Lower lobe of right lung (tissue), 2 donors: ENCODE measurements at regions not wholly inside any gene's neighbourhood (a gene's known extent, or its start where the extent isn't known, plus 50 kb on each side); places are given as distances from the start of the nearest gene placed in this dataset.

ENCODE experiments used
- ATAC-seq, 2 donors: fragments of 200-7000 bp; cut with Tn5 transposase; one replicate each; pipeline ENCODE4 v1.9.1; 2020 to 2022; ENCODE audit warnings: mild to moderate bottlenecking in 2 of 2, moderate library complexity in 2 of 2
- DNase-seq: peaks from one replicate; pipeline ENCODE4 v3.0.0-alpha.2; 2020
- H3K27ac ChIP-seq: fragments of 200-600 bp; one replicate; pipeline ENCODE4 v1.8.0; 2022
- H3K27me3 ChIP-seq: fragments of 200-600 bp; one replicate; pipeline ENCODE4 v1.8.0; 2022; ENCODE audit warnings: low read depth
- H3K36me3 ChIP-seq: fragments of 200-600 bp; one replicate; pipeline ENCODE4 v1.8.0; 2022; ENCODE audit warnings: mild to moderate bottlenecking
- H3K4me1 ChIP-seq: fragments of 200-600 bp; one replicate; pipeline ENCODE4 v1.8.0; 2022
- H3K4me3 ChIP-seq: fragments of 200-600 bp; one replicate; pipeline ENCODE4 v1.8.0; 2022; ENCODE audit warnings: mild to moderate bottlenecking
- H3K9me3 ChIP-seq: fragments of 200-600 bp; one replicate; pipeline ENCODE4 v1.8.0; 2022
- intact Hi-C: fragments of 100-400 bp; cut with DNase I; formaldehyde crosslinking; loops from one replicate; pipeline ENCODE4 v1.11.0; 2022
- TF ChIP-seq, protein P1 (sequence below): fragments of 200-600 bp; IDR thresholded peaks from one replicate; pipeline ENCODE4 v1.8.0; 2022; ENCODE audit warnings: antibody characterized with exemption, mild to moderate bottlenecking
- donor health status: DM: no; HTN: yes; CAD: no; lungs with severe emphysema.

DNA sequence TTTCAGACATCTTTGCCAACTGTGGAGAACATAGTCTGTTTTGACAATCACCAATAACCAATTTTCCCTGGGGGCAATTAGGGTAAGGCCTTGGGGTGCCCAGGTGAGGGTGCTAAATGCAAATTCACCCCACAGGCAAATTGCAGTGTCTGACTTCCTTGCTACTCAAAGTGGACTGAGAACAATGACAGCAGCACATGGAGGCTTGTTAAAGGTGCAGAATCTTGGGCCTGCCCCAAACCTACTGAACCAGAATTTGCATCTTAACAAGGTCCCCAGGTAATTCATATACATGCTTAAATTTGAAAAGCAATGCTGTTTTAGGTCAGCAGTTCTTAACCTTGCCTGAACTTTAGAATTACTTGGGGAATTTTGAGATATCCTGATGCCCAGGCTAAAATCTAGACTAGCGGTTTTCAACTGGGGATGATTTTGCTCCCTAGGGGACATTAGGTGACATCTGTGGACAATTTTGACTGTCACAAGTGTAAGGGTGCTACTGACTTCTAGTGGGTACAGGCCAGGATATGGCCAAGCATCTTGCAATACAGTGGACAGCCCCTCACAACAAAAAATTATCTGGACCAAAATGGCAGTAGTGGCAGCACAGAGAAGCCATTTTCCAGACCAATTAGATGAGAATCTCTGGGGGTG lies 80.2 kb upstream of the GCFC2 start:
- intact Hi-C loops: no loop called here
- DNase-seq (no peak), ATAC-seq (no peak)
- no peaks in the 10 kb centered on the region for H3K9me3 ChIP-seq
- TF ChIP-seq, protein P1, sequence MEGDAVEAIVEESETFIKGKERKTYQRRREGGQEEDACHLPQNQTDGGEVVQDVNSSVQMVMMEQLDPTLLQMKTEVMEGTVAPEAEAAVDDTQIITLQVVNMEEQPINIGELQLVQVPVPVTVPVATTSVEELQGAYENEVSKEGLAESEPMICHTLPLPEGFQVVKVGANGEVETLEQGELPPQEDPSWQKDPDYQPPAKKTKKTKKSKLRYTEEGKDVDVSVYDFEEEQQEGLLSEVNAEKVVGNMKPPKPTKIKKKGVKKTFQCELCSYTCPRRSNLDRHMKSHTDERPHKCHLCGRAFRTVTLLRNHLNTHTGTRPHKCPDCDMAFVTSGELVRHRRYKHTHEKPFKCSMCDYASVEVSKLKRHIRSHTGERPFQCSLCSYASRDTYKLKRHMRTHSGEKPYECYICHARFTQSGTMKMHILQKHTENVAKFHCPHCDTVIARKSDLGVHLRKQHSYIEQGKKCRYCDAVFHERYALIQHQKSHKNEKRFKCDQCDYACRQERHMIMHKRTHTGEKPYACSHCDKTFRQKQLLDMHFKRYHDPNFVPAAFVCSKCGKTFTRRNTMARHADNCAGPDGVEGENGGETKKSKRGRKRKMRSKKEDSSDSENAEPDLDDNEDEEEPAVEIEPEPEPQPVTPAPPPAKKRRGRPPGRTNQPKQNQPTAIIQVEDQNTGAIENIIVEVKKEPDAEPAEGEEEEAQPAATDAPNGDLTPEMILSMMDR: no peak
- no peak overlapping the region for H3K4me3 ChIP-seq
- peaks cover 19% of the 10 kb centered on the region for H3K4me1 ChIP-seq
- H3K27me3 ChIP-seq: no peaks in the 10 kb centered on the region
- H3K27ac ChIP-seq: no peak overlapping the region
- no peaks in the 10 kb centered on the region for H3K36me3 ChIP-seq

DNA sequence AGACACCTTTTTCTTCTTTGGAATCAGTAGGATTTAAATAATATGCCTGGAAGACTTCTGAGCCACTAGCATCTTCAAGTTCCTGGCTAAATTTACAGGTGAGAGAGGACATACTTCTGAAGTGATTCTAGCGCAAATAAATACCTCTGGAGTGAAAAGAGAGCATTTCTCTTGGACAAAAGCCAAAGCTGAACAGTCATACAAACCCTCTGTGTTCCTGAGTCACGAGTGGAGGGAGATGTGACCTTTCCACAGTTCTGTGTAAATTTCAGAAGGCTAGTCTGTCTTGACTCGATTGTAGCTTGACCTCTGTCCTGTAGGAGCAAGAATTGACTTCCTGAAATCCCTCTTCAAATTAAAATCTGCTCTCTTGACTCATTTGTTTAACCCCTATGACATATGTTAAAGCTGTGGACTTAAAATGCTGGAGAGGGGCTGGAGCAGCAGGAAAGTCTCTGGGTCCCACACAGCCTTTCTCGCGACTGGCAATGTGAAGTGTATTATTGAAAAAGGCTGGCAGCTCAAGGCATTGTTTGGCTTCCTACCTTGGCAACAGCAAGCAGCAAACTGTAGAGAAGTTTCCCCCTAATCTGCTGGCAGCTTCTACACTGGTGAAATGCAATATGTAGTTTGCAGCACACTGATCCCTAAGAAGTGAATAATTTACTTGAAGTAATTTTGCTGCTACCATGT lies 79.6 kb upstream of the GCFC2 start:
- DNase-seq (no peak), ATAC-seq (peak; percentile 49 to 54)
- Histone ChIP-seq H3K4me3 (no peak overlapping the region), H3K9me3 (no peaks in the 10 kb centered on the region), H3K4me1 (peaks cover 19% of the 10 kb centered on the region), H3K36me3 (no peaks in the 10 kb centered on the region), H3K27ac (no peak overlapping the region), H3K27me3 (no peaks in the 10 kb centered on the region)
- TF ChIP-seq, protein P1: no peak
- intact Hi-C loops: no loop called here

DNA sequence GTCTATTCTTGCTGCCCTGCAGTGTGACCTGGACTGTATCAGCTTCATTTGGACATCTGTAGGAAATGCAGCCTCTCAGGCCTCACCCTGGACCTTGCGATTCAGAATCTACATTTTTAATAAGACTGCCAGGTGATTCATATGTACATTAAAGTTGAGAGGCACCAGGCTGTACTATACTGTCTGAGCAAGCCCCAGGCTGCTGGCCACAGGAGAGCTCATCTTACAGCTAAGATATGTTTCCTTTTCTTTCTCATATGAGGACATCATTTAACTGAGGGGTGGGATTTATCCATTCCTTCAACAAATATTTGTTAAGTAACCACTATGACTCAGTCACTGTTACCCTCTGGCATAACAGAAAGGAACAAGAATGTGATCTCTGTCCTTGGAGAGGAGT lies 78.2 kb upstream of the GCFC2 start:
- TF ChIP-seq, protein P1: no peak
- Histone ChIP-seq H3K36me3 (no peaks in the 10 kb centered on the region), H3K4me3 (no peak overlapping the region), H3K4me1 (peaks cover 19% of the 10 kb centered on the region), H3K9me3 (no peaks in the 10 kb centered on the region), H3K27ac (no peak overlapping the region), H3K27me3 (no peaks in the 10 kb centered on the region)
- intact Hi-C loops: no loop called here
- ATAC-seq: no peak
- no peak for DNase-seq

DNA sequence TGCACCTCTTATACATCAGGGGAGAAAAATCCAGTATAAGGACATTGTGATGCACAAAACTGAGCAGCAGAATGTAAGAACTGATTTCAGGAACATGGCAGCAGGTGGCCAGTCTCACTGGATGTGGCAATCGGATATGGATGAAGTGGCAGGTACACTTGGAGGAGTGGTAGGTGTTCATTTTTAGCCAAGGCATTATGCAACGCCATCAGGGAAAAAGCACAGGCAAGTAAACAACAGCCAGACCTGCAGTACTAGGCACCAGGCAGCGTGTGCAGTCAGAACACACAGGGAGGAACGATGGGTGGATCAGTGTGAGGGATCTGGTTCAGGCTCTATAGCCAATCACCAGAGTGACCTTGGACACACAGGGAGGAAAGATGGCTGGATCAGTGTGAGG lies 77.4 kb upstream of the GCFC2 start:
- Histone ChIP-seq H3K4me3 (no peak overlapping the region), H3K27ac (no peak overlapping the region), H3K4me1 (peaks cover 19% of the 10 kb centered on the region), H3K27me3 (no peaks in the 10 kb centered on the region), H3K9me3 (no peaks in the 10 kb centered on the region), H3K36me3 (no peaks in the 10 kb centered on the region)
- ATAC-seq: peak; percentile 84 to 87
- TF ChIP-seq, protein P1: no peak
- intact Hi-C loops: no loop called here
- DNase-seq: no peak

DNA sequence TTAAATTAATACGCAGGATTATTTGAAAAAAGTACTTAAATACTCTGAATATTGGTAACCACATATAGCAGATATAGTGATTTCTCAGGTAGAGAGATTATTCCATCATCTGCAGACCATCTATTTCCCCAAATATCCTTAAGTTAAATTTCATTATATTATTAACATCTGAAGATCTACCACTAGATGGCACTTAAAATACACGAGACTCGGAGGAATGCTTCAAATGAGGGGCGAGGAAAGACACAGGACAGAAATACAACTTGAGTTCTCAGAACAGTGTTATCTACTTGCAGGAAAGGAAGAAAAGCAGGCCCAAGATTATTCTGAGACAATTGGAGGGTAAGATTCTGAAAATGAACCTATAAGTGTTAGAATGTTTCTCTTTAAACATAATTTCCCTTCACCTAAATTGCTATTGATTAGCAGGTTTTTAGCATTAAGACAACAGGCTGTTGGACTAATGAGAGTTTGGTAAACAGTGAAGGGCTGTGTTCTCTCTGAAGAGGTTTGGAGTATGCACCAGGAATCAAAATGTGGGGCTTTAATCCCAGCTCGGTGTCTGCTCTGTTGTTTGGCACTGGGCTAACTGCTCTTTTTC lies 76.9 kb upstream of the GCFC2 start:
- H3K27ac ChIP-seq: no peak overlapping the region
- no peaks in the 10 kb centered on the region for H3K36me3 ChIP-seq
- intact Hi-C loops: no loop called here
- H3K9me3 ChIP-seq: no peaks in the 10 kb centered on the region
- peaks cover 19% of the 10 kb centered on the region for H3K4me1 ChIP-seq
- ATAC-seq: peak; percentile 36 to 61
- no peaks in the 10 kb centered on the region for H3K27me3 ChIP-seq
- DNase-seq: no peak
- TF ChIP-seq, protein P1: peak; percentile 41
- no peak overlapping the region for H3K4me3 ChIP-seq
